ENCODE measurements at regions not wholly inside any gene's neighbourhood (a gene's known extent, or its start where the extent isn't known, plus 50 kb on each side); places are given as distances from the start of the nearest gene placed in this dataset.
"Not testable (repeated sequence)": the region's sequence is repeated elsewhere in the genome, so short reads cannot be mapped to it uniquely, and the experiment has no call there.

GRCh38 chr10:9453871-9454270, 1399.4 kb downstream of the GATA3 start:
- not testable (repeated sequence) for H3K27ac ChIP-seq (ENCODE audit: low read depth, low read length)
- 79 to 83% (median 82%) methylated on average over 3 of the region's 3 CpGs for WGBS, 3 donors

GRCh38 chr10:9469663-9470205, 1415.2 kb downstream of the GATA3 start:
- WGBS, 3 donors = 66 to 84% (median 79%) methylated on average over 2 of the region's 2 CpGs
- no peak overlapping the region for H3K27ac ChIP-seq (ENCODE audit: low read depth, low read length)

GRCh38 chr10:9470581-9470980, 1416.1 kb downstream of the GATA3 start:
- no peak overlapping the region for H3K27ac ChIP-seq (ENCODE audit: low read depth, low read length)
- 69 to 77% (median 75%) methylated on average over 1 of the region's 1 CpG for WGBS, 3 donors

GRCh38 chr10:9501944-9502343, 1447.5 kb downstream of the GATA3 start:
- no peak overlapping the region for H3K27ac ChIP-seq (ENCODE audit: low read depth, low read length)
- 58 to 94% (median 90%) methylated on average over 3 of the region's 3 CpGs for WGBS, 3 donors

GRCh38 chr10:9504227-9504626, 1449.7 kb downstream of the GATA3 start:
- no peak overlapping the region for H3K27ac ChIP-seq (ENCODE audit: low read depth, low read length)
- WGBS, 3 donors = 78 to 86% (median 80%) methylated on average over 2 of the region's 2 CpGs

GRCh38 chr10:9505546-9505945, 1451.1 kb downstream of the GATA3 start:
- H3K27ac ChIP-seq (ENCODE audit: low read depth, low read length) = no peak overlapping the region
- WGBS, 3 donors = 33 to 38% (median 37%) methylated on average over 2 of the region's 2 CpGs

- H3K27ac ChIP-seq (ENCODE audit: low read depth, low read length) = no peak overlapping the region
- 41 to 53% (median 41%) methylated on average over 2 of the region's 2 CpGs for WGBS, 3 donors
These were observed 1454.1 kb downstream of the GATA3 start for GRCh38 chr10:9508606-9509005.

GRCh38 chr10:9510626-9511025, 1456.1 kb downstream of the GATA3 start:
- 54 to 76% (median 70%) methylated on average over 3 of the region's 3 CpGs for WGBS, 3 donors
- H3K27ac ChIP-seq (ENCODE audit: low read depth, low read length) = no peak overlapping the region

GRCh38 chr10:9515922-9516321, 1461.4 kb downstream of the GATA3 start:
- WGBS, 3 donors = 50 to 52% (median 51%) methylated on average over 6 of the region's 6 CpGs
- H3K27ac ChIP-seq (ENCODE audit: low read depth, low read length) = no peak overlapping the region

- 57 to 92% (median 89%) methylated on average over 4 of the region's 4 CpGs for WGBS, 3 donors
- H3K27ac ChIP-seq (ENCODE audit: low read depth, low read length) = no peak overlapping the region
These were observed 1481.3 kb downstream of the GATA3 start for GRCh38 chr10:9535744-9536143.

GRCh38 chr10:9545073-9545472, 1472.6 kb upstream of the CELF2 start:
- WGBS, 3 donors = 25 to 45% (median 42%) methylated on average over 2 of the region's 2 CpGs
- no peak overlapping the region for H3K27ac ChIP-seq (ENCODE audit: low read depth, low read length)

- no peak overlapping the region for H3K27ac ChIP-seq (ENCODE audit: low read depth, low read length)
- 45 to 59% (median 55%) methylated on average over 3 of the region's 3 CpGs for WGBS, 3 donors
These were observed 1469.5 kb upstream of the CELF2 start for GRCh38 chr10:9547936-9548904.

- H3K27ac ChIP-seq (ENCODE audit: low read depth, low read length) = no peak overlapping the region
- WGBS, 3 donors = 85 to 93% (median 93%) methylated on average over 2 of the region's 2 CpGs
These were observed 1466.9 kb upstream of the CELF2 start for GRCh38 chr10:9550810-9551209.

- H3K27ac ChIP-seq (ENCODE audit: low read depth, low read length) = no peak overlapping the region
- WGBS, 3 donors = 10 to 46% (median 31%) methylated on average over 1 of the region's 1 CpG
These were observed 1463.4 kb upstream of the CELF2 start for GRCh38 chr10:9554321-9554720.

- WGBS, 3 donors = 48 to 71% (median 68%) methylated on average over 3 of the region's 3 CpGs
- no peak overlapping the region for H3K27ac ChIP-seq (ENCODE audit: low read depth, low read length)
These were observed 1456.7 kb upstream of the CELF2 start for GRCh38 chr10:9560976-9561375.

- 11 to 31% (median 29%) methylated on average over 1 of the region's 1 CpG for WGBS, 3 donors
- no peak overlapping the region for H3K27ac ChIP-seq (ENCODE audit: low read depth, low read length)
These were observed 1455.7 kb upstream of the CELF2 start for GRCh38 chr10:9561821-9562505.

- WGBS, 3 donors = 20 to 69% (median 58%) methylated on average over 1 of the region's 1 CpG
- H3K27ac ChIP-seq (ENCODE audit: low read depth, low read length) = no peak overlapping the region
These were observed 1439.9 kb upstream of the CELF2 start for GRCh38 chr10:9577746-9578145.

GRCh38 chr10:9579110-9579705, 1438.5 kb upstream of the CELF2 start:
- 76 to 84% (median 81%) methylated on average over 3 of the region's 3 CpGs for WGBS, 3 donors
- H3K27ac ChIP-seq (ENCODE audit: low read depth, low read length) = no peak overlapping the region

GRCh38 chr10:9582803-9583202, 1434.9 kb upstream of the CELF2 start:
- not testable (repeated sequence) for H3K27ac ChIP-seq (ENCODE audit: low read depth, low read length)
- 56 to 69% (median 65%) methylated on average over 1 of the region's 1 CpG for WGBS, 3 donors

All from adipose tissue (tissue), 3 donors.